ENCODE measurements at regions not wholly inside any gene's neighbourhood (a gene's known extent, or its start where the extent isn't known, plus 50 kb on each side); places are given as distances from the start of the nearest gene placed in this dataset.

- no peaks in the 10 kb centered on the region for H3K27me3 ChIP-seq (ENCODE audit: control insufficient read depth, insufficient read depth, low read length)
- DNase-seq (ENCODE audit: low read depth): no peak
- TF ChIP-seq CTCF (IDR thresholded peaks at IDR 0.05; ENCODE audit: insufficient read depth, low read length, poor library complexity, severe bottlenecking): no peak
These were observed 206.4 kb upstream of the SPRY2 start for GRCh38 chr13:80547341-80547740.

GRCh38 chr13:80533175-80533574 is 192.2 kb upstream of the SPRY2 start:
- no peak for DNase-seq (ENCODE audit: low read depth)
- TF ChIP-seq CTCF (IDR thresholded peaks at IDR 0.05; ENCODE audit: insufficient read depth, low read length, poor library complexity, severe bottlenecking): no peak
- no peaks in the 10 kb centered on the region for H3K27me3 ChIP-seq (ENCODE audit: control insufficient read depth, insufficient read depth, low read length)

More at GRCh38 chr13:80547341-80547740, 206.4 kb upstream of the SPRY2 start:
- Histone ChIP-seq H3K36me3 (ENCODE audit: control insufficient read depth, insufficient read depth, low read length) (no peaks in the 10 kb centered on the region), H3K4me3 (ENCODE audit: low read depth, low read length) (no peak overlapping the region)

DNA sequence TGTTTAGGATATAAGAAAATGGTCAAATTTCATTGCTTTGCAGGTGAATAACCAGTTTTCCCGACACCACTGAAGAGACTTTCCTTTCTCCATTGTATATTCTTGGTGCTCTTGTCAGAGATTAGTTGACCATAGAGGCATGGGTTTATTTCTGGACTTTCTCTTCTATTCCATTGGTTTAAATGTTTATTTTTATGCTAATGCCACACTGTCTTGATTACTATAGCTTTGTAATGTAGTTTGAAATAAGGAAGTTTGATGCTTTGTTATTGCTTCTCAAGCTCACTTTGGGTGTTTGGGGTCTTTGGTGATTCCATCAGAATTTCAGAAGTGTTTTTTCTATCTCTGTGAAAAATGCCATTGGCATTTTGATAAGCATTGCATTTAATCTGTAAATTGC is 190.0 kb upstream of the SPRY2 start:
- TF ChIP-seq CTCF (IDR thresholded peaks at IDR 0.05; ENCODE audit: insufficient read depth, low read length, poor library complexity, severe bottlenecking): no peak
- Histone ChIP-seq H3K4me3 (ENCODE audit: low read depth, low read length) (no peak overlapping the region), H3K27me3 (ENCODE audit: control insufficient read depth, insufficient read depth, low read length) (no peaks in the 10 kb centered on the region), H3K36me3 (ENCODE audit: control insufficient read depth, insufficient read depth, low read length) (no peaks in the 10 kb centered on the region)
- DNase-seq (ENCODE audit: low read depth): no peak

More at GRCh38 chr13:80533175-80533574, 192.2 kb upstream of the SPRY2 start:
- Histone ChIP-seq H3K4me3 (ENCODE audit: low read depth, low read length) (no peak overlapping the region), H3K36me3 (ENCODE audit: control insufficient read depth, insufficient read depth, low read length) (no peaks in the 10 kb centered on the region)

DNA sequence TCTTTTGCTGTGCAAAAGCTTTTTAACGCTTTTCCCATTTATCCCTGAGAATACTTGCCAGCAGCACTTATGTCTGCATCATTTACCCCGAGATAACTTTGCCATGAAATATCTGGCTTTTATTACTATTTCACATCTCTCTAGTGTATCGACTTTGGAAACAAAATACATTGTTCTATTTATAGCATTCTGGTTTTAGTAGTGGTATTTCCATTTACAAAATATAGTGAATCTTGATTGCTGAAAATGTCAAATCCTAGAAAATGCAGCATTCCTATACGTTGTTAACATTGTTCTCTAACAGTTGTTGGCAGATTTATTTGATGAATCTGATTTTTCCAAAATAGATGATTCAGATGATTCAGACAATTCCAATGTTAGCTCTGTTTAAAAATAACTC is 189.3 kb upstream of the SPRY2 start:
- H3K27me3 ChIP-seq (ENCODE audit: control insufficient read depth, insufficient read depth, low read length): no peaks in the 10 kb centered on the region
- no peaks in the 10 kb centered on the region for H3K36me3 ChIP-seq (ENCODE audit: control insufficient read depth, insufficient read depth, low read length)
- TF ChIP-seq CTCF (IDR thresholded peaks at IDR 0.05; ENCODE audit: insufficient read depth, low read length, poor library complexity, severe bottlenecking): no peak
- no peak overlapping the region for H3K4me3 ChIP-seq (ENCODE audit: low read depth, low read length)
- no peak for DNase-seq (ENCODE audit: low read depth)

- no peak for DNase-seq (ENCODE audit: low read depth)
- no peaks in the 10 kb centered on the region for H3K27me3 ChIP-seq (ENCODE audit: control insufficient read depth, insufficient read depth, low read length)
- H3K4me3 ChIP-seq (ENCODE audit: low read depth, low read length): no peak overlapping the region
- no peak for TF ChIP-seq CTCF (IDR thresholded peaks at IDR 0.05; ENCODE audit: insufficient read depth, low read length, poor library complexity, severe bottlenecking)
- H3K36me3 ChIP-seq (ENCODE audit: control insufficient read depth, insufficient read depth, low read length): no peaks in the 10 kb centered on the region
These were observed 188.8 kb upstream of the SPRY2 start for GRCh38 chr13:80529734-80530133.

DNA sequence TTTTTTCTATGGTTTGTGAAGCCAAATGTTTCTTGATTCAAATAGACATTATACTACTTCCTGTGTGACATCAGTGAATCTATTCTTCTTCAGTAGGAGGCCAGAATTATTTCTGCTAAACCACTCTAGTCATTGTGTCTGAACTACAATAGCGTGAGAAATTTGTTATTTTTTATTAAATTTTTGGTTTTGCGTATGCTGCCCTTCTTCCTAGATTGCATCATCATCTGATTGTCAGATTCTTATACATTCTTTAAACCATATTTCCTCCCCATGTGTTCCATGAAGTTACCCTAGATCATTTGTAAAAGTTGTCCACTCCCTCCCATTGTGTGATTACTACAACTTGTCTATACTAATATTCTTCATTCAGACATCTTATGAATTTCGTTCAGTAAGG is 187.8 kb upstream of the SPRY2 start:
- no peaks in the 10 kb centered on the region for H3K27me3 ChIP-seq (ENCODE audit: control insufficient read depth, insufficient read depth, low read length)
- H3K4me3 ChIP-seq (ENCODE audit: low read depth, low read length): no peak overlapping the region
- no peak for TF ChIP-seq CTCF (IDR thresholded peaks at IDR 0.05; ENCODE audit: insufficient read depth, low read length, poor library complexity, severe bottlenecking)
- H3K36me3 ChIP-seq (ENCODE audit: control insufficient read depth, insufficient read depth, low read length): no peaks in the 10 kb centered on the region
- no peak for DNase-seq (ENCODE audit: low read depth)
